ENCODE measurements at regions not wholly inside any gene's neighbourhood (a gene's known extent, or its start where the extent isn't known, plus 50 kb on each side); places are given as distances from the start of the nearest gene placed in this dataset.

DNA sequence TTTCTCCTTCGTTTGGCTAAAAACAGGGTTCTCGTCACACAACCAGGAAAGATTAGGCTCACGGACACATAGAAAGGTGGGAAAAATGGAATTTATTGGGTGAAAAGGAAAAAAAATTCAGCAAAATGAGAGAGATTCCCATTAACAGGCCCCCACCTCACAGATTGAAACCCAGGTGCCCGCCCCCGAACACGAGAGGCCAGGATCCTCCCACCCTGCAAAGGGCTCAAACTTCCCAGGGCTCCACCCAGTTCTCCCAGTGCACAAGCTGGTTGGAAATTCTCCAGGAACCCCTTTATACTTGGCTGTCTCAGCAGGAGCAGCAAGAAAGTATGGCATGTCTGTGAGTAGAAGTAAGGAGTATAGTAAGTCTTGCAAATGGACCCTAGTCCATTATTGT, 499.7 kb downstream of the RWDD3 start:
- WGBS, 2 donors = 82 to 89% methylated on average over 6 of the region's 6 CpGs
- TF ChIP-seq CTCF (IDR thresholded peaks at IDR 0.05) = no peak
- TF ChIP-seq POLR2A (IDR thresholded peaks at IDR 0.05) = no peak
- intact Hi-C loops (cut with DNase I) = no loop called here
- no peaks in the 10 kb centered on the region for H3K4me1 ChIP-seq
- H3K36me3 ChIP-seq = no peaks in the 10 kb centered on the region
- H3K9me3 ChIP-seq = no peaks in the 10 kb centered on the region
- DNase-seq = no peak
- no peaks in the 10 kb centered on the region for H3K27me3 ChIP-seq
- no peak overlapping the region for H3K27ac ChIP-seq
- no peak overlapping the region for H3K4me3 ChIP-seq (replicated peaks in 1 of 3)

DNA sequence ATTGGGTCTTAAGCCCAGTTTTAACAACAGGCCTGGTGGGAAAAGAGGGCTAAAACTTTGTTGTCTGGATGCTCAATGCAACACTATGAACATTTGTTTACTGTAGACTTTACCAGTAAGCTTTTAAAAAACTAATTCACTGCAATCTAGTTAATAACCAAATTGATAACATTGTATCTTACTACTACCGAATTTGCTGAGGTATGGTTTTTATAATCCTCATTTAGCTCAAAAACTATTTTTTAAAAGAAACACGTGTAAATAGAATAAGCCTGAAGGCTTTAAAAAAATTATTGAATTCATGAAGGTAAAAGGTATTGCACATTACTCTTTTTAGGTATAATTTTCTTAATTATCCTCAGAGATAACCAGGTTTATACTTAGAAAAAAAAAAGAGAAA, 500.6 kb downstream of the RWDD3 start:
- H3K4me1 ChIP-seq = no peaks in the 10 kb centered on the region
- no peak overlapping the region for H3K4me3 ChIP-seq (replicated peaks in 1 of 3)
- H3K27ac ChIP-seq = no peak overlapping the region
- no peaks in the 10 kb centered on the region for H3K27me3 ChIP-seq
- no peaks in the 10 kb centered on the region for H3K36me3 ChIP-seq
- H3K9me3 ChIP-seq = no peaks in the 10 kb centered on the region
- intact Hi-C loops (cut with DNase I) = no loop called here
- no peak for TF ChIP-seq CTCF (IDR thresholded peaks at IDR 0.05)
- TF ChIP-seq POLR2A (IDR thresholded peaks at IDR 0.05) = no peak
- no peak for DNase-seq
- 78 to 82% methylated on average over 2 of the region's 2 CpGs for WGBS, 2 donors

- Histone ChIP-seq H3K4me1 (no peaks in the 10 kb centered on the region), H3K36me3 (no peaks in the 10 kb centered on the region), H3K27ac (no peak overlapping the region), H3K4me3 (replicated peaks in 1 of 3) (no peak overlapping the region), H3K9me3 (no peaks in the 10 kb centered on the region), H3K27me3 (no peaks in the 10 kb centered on the region)
- intact Hi-C loops (cut with DNase I) = no loop called here
- 37 to 51% methylated on average over 3 of the region's 3 CpGs for WGBS, 2 donors
- TF ChIP-seq CTCF (IDR thresholded peaks at IDR 0.05) (no peak), POLR2A (IDR thresholded peaks at IDR 0.05) (no peak)
- DNase-seq = no peak
These were observed 508.6 kb downstream of the RWDD3 start for GRCh38 chr1:95742591-95743089.

- Histone ChIP-seq H3K4me3 (replicated peaks in 1 of 3) (no peak overlapping the region), H3K27ac (no peak overlapping the region), H3K36me3 (no peaks in the 10 kb centered on the region), H3K9me3 (no peaks in the 10 kb centered on the region), H3K27me3 (no peaks in the 10 kb centered on the region), H3K4me1 (no peaks in the 10 kb centered on the region)
- DNase-seq = no peak
- TF ChIP-seq CTCF (IDR thresholded peaks at IDR 0.05) = no peak
- no peak for TF ChIP-seq POLR2A (IDR thresholded peaks at IDR 0.05)
- intact Hi-C loops (cut with DNase I) = no loop called here
- WGBS, 2 donors = 65 to 72% methylated on average over 2 of the region's 2 CpGs
These were observed 510.7 kb downstream of the RWDD3 start for GRCh38 chr1:95744731-95745130.

DNA sequence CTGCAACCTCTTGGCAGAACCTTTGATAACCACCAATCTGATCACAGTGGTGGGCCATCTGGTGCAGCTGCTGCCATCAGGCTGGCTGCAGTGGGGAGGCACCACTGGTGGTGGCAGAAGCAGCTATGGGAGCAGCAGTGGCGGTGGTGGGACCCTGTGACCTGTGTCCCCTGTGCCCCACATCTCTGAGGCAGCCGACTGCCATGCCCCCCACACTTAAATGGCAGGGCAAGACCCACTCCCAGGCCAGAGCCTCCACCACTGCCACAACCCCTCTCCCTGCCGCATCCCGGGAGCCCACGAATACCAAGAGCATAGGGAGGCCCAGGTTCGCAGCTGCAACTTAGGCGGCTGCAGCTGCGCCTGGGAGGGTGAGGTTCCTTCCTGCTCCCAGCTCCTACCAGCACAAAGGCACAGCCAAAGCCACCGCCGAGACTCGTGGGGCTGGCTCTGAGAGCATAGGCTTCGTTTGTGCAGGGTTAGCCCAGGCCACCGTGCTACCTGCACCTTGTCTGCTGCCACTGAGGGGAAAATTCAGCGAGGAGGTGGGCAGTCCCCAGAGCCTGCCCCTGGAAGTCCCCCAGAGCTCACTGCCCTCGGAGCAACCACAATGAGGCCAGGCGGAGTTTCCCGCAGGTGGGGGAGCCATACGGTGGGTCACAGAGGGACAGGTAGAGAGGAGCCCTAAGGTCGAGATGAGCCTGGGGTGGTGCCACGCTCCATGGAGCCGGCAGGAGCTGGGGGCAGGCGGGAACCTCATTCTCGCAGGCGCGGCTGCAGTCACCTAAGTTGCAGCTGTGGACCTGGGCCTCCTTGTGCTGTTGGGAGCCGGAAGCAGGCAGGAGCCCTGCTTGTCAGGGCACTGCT, 518.7 kb downstream of the RWDD3 start:
- Histone ChIP-seq H3K9me3 (no peaks in the 10 kb centered on the region), H3K27ac (no peak overlapping the region), H3K4me3 (replicated peaks in 1 of 3) (no peak overlapping the region), H3K36me3 (no peaks in the 10 kb centered on the region), H3K27me3 (no peaks in the 10 kb centered on the region), H3K4me1 (no peaks in the 10 kb centered on the region)
- WGBS, 2 donors = 92 to 96% methylated on average over 9 to 21 of the region's 26 CpGs
- no peak for DNase-seq
- TF ChIP-seq POLR2A (IDR thresholded peaks at IDR 0.05) = no peak
- no peak for TF ChIP-seq CTCF (IDR thresholded peaks at IDR 0.05)
- intact Hi-C loops (cut with DNase I) = no loop called here

Measured in thyroid gland (tissue), 4 donors.